ENCODE measurements at regions not wholly inside any gene's neighbourhood (a gene's known extent, or its start where the extent isn't known, plus 50 kb on each side); places are given as distances from the start of the nearest gene placed in this dataset.

DNA sequence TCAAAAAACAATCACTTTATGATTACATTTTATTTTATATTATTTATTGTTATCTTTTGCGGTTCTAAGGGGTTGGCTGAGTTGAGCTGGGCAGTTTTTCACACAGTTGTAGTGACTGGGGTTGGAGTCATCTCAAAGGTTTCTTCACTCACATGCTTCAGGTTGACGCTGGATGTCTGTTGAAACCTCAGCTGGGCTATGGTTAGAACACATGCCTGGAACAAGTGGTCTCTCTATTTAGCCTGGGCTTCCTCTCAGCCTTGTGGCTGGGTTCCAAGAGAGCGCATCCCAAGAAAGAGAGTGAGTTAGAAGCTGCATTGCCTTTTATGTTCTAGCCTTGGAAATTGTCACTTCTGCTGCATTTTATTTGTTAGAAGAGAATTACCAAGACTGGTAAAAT lies 87.4 kb downstream of the CBLL2 start:
- TF ChIP-seq, protein P1, sequence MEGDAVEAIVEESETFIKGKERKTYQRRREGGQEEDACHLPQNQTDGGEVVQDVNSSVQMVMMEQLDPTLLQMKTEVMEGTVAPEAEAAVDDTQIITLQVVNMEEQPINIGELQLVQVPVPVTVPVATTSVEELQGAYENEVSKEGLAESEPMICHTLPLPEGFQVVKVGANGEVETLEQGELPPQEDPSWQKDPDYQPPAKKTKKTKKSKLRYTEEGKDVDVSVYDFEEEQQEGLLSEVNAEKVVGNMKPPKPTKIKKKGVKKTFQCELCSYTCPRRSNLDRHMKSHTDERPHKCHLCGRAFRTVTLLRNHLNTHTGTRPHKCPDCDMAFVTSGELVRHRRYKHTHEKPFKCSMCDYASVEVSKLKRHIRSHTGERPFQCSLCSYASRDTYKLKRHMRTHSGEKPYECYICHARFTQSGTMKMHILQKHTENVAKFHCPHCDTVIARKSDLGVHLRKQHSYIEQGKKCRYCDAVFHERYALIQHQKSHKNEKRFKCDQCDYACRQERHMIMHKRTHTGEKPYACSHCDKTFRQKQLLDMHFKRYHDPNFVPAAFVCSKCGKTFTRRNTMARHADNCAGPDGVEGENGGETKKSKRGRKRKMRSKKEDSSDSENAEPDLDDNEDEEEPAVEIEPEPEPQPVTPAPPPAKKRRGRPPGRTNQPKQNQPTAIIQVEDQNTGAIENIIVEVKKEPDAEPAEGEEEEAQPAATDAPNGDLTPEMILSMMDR (IDR thresholded peaks at IDR 0.05; ENCODE audit: poor library complexity, severe bottlenecking), result no peak
- no peak for TF ChIP-seq RAD21 (conservative IDR thresholded peaks at IDR 0.05)
- TF ChIP-seq, protein P2, sequence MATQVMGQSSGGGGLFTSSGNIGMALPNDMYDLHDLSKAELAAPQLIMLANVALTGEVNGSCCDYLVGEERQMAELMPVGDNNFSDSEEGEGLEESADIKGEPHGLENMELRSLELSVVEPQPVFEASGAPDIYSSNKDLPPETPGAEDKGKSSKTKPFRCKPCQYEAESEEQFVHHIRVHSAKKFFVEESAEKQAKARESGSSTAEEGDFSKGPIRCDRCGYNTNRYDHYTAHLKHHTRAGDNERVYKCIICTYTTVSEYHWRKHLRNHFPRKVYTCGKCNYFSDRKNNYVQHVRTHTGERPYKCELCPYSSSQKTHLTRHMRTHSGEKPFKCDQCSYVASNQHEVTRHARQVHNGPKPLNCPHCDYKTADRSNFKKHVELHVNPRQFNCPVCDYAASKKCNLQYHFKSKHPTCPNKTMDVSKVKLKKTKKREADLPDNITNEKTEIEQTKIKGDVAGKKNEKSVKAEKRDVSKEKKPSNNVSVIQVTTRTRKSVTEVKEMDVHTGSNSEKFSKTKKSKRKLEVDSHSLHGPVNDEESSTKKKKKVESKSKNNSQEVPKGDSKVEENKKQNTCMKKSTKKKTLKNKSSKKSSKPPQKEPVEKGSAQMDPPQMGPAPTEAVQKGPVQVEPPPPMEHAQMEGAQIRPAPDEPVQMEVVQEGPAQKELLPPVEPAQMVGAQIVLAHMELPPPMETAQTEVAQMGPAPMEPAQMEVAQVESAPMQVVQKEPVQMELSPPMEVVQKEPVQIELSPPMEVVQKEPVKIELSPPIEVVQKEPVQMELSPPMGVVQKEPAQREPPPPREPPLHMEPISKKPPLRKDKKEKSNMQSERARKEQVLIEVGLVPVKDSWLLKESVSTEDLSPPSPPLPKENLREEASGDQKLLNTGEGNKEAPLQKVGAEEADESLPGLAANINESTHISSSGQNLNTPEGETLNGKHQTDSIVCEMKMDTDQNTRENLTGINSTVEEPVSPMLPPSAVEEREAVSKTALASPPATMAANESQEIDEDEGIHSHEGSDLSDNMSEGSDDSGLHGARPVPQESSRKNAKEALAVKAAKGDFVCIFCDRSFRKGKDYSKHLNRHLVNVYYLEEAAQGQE (IDR thresholded peaks at IDR 0.05; ENCODE audit: borderline replicate concordance), result no peak

Measured in neural cell (in vitro differentiated cells).